ENCODE measurements at regions not wholly inside any gene's neighbourhood (a gene's known extent, or its start where the extent isn't known, plus 50 kb on each side); places are given as distances from the start of the nearest gene placed in this dataset.
"Not testable (repeated sequence)": the region's sequence is repeated elsewhere in the genome, so short reads cannot be mapped to it uniquely, and the experiment has no call there.

DNA sequence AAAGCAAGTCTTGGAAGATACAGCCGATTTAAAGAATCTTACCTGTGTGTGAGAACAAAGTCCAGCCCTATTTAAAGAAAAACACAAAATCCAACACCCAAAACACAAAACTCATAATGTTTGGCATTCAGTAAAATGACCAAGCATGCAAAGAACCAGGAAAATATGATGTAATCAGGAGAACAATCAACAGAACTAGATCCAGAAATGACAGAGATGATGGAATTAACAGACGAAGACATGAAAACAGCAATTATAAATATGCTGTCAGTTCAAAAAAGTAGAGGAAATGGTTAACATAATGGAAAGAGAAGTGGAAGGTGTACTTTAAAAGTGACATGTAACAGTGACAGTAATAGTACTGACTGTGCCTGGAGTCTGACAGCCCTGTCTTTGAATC, 56.1 kb upstream of the ERV3-1 start:
- DNase-seq (ENCODE audit: low read depth in 2 of 2) = not testable (repeated sequence)

DNA sequence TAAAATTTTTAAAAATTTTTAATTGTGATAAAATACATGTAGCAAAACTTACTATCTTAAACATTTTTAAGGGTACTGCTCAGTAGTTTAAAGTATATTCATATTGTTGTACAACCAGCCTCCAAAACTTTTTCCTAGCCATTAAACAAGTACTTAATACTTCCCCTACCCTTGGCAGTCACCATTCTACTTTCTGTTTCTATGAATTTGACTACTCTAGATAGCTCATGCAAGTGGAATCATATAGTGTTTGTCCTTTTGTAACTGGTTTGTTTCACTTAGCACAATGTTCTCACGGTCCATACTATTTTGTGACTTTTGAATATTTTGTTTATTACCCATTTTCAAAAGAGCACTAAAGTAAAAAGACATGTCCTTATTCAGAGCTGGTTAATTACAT, 52.8 kb upstream of the ERV3-1 start:
- DNase-seq (ENCODE audit: low read depth in 2 of 2) = not testable (repeated sequence)
